HEK293 (cell line): ENCODE measurements at regions not wholly inside any gene's neighbourhood (a gene's known extent, or its start where the extent isn't known, plus 50 kb on each side); places are given as distances from the start of the nearest gene placed in this dataset.
A peak's percentile ranks its signal among the peaks of the same experiment; 100 is the strongest.

ENCODE experiments used
- CTCF ChIA-PET: fragments of 350-600 bp; formaldehyde crosslinking; extraction: SDS; loops from one replicate; lab custom pipeline; 2021; ENCODE audit warnings: antibody characterized with exemption; lab: Yijun Ruan, JAX
- POLR2A ChIA-PET: fragments of 300-600 bp; formaldehyde crosslinking; extraction: SDS; loops from one replicate; lab custom pipeline; 2020; ENCODE audit warnings: antibody characterized with exemption, inconsistent platforms; lab: Yijun Ruan, JAX
- H3K27ac ChIP-seq: fragments of 200-500 bp; sonication (Bioruptor generic); 2 replicates; pipeline ENCODE4 v1.5.1; 2014; ENCODE audit warnings: low read depth, low read length, control low read depth, inconsistent platforms; ENCODE audit errors: extremely low read depth
- H3K36me3 ChIP-seq, 2 experiments: fragments of 200-500 bp in 1 of 2; sonication (Bioruptor generic) in 1 of 2; 1 replicate in 1 of 2; 2 replicates in 1 of 2; pipeline ENCODE4 v1.5.1; 2014 to 2017; ENCODE audit warnings: inconsistent platforms in 2 of 2, low read length in 2 of 2; ENCODE audit not compliant: control insufficient read depth in 2 of 2, insufficient read depth in 1 of 2
- H3K4me1 ChIP-seq: fragments of 200-500 bp; sonication (Bioruptor generic); 2 replicates; pipeline ENCODE4 v1.5.1; 2014; ENCODE audit warnings: mild to moderate bottlenecking, low read length, inconsistent platforms; ENCODE audit not compliant: control insufficient read depth, insufficient read depth
- H3K4me3 ChIP-seq: 2 replicates; pipeline ENCODE4 v1.5.1; 2011; ENCODE audit warnings: low read depth, mild to moderate bottlenecking, control low read depth, low read length, moderate library complexity
- H3K9me3 ChIP-seq: fragments of 200-500 bp; sonication (Bioruptor generic); 2 replicates; pipeline ENCODE4 v1.5.1; 2014; ENCODE audit warnings: low read depth, low read length, inconsistent platforms; ENCODE audit not compliant: control insufficient read depth, insufficient read depth
- BCL11B ChIP-seq: fragments of 450-650 bp; formaldehyde crosslinking; IDR thresholded peaks from 2 replicates; pipeline ENCODE4 v1.5.1; 2016; ENCODE audit warnings: low read depth, missing biosample characterization, missing genetic modification characterization
- PRDM2 ChIP-seq: fragments of 450-650 bp; formaldehyde crosslinking; IDR thresholded peaks from 2 replicates; pipeline ENCODE4 v1.5.1; 2016; ENCODE audit warnings: missing biosample characterization, missing genetic modification characterization, borderline replicate concordance
- PRDM4 ChIP-seq: fragments of 450-650 bp; formaldehyde crosslinking; IDR thresholded peaks from 2 replicates; pipeline ENCODE4 v1.5.1; 2017; ENCODE audit warnings: missing biosample characterization, missing genetic modification characterization
- ZBTB11 ChIP-seq: fragments of 450-650 bp; formaldehyde crosslinking; conservative IDR thresholded peaks from 2 replicates; pipeline ENCODE4 v1.5.1; 2016; ENCODE audit warnings: low read depth, missing biosample characterization, missing genetic modification characterization
- ZBTB21 ChIP-seq: fragments of 450-650 bp; formaldehyde crosslinking; IDR thresholded peaks from 2 replicates; pipeline ENCODE4 v1.5.1; 2017; ENCODE audit warnings: missing biosample characterization, missing genetic modification characterization
- ZBTB26 ChIP-seq: fragments of 450-650 bp; formaldehyde crosslinking; optimal IDR thresholded peaks from 2 replicates; pipeline ENCODE3; 2016; ENCODE audit warnings: missing biosample characterization, mild to moderate bottlenecking, missing genetic modification characterization
- ZNF112 ChIP-seq: fragments of 450-650 bp; formaldehyde crosslinking; IDR thresholded peaks from 2 replicates; pipeline ENCODE4 v1.5.0; 2017; ENCODE audit warnings: missing biosample characterization, missing genetic modification characterization
- ZNF221 ChIP-seq: fragments of 450-650 bp; formaldehyde crosslinking; IDR thresholded peaks from 2 replicates; pipeline ENCODE4 v1.5.1; 2017; ENCODE audit warnings: missing biosample characterization, missing genetic modification characterization, borderline replicate concordance
- ZNF324 ChIP-seq: fragments of 450-650 bp; formaldehyde crosslinking; IDR thresholded peaks from 2 replicates; pipeline ENCODE4 v1.5.1; 2016; ENCODE audit warnings: missing biosample characterization, missing genetic modification characterization
- ZNF335 ChIP-seq: fragments of 450-650 bp; formaldehyde crosslinking; conservative IDR thresholded peaks from 2 replicates; pipeline ENCODE4 v1.5.1; 2016; ENCODE audit warnings: missing biosample characterization, missing genetic modification characterization
- ZNF350 ChIP-seq: fragments of 450-650 bp; formaldehyde crosslinking; IDR thresholded peaks from 2 replicates; pipeline ENCODE4 v1.5.0; 2017; ENCODE audit warnings: missing biosample characterization, mild to moderate bottlenecking, missing genetic modification characterization
- ZNF391 ChIP-seq: fragments of 450-650 bp; formaldehyde crosslinking; IDR thresholded peaks from 2 replicates; pipeline ENCODE4 v1.5.1; 2016; ENCODE audit warnings: low read depth, missing biosample characterization, missing genetic modification characterization, borderline replicate concordance
- ZNF404 ChIP-seq: fragments of 450-650 bp; formaldehyde crosslinking; IDR thresholded peaks from 2 replicates; pipeline ENCODE4 v1.5.1; 2017; ENCODE audit warnings: missing biosample characterization, missing genetic modification characterization
- ZNF530 ChIP-seq: fragments of 450-650 bp; formaldehyde crosslinking; IDR thresholded peaks from 2 replicates; pipeline ENCODE4 v1.5.1; 2016; ENCODE audit warnings: low read depth, missing biosample characterization, missing genetic modification characterization
- ZNF777 ChIP-seq: fragments of 450-650 bp; formaldehyde crosslinking; IDR thresholded peaks from 2 replicates; pipeline ENCODE4 v1.5.1; 2017; ENCODE audit warnings: missing biosample characterization, missing genetic modification characterization, borderline replicate concordance
- ZSCAN4 ChIP-seq: fragments of 450-650 bp; formaldehyde crosslinking; IDR thresholded peaks from 2 replicates; pipeline ENCODE4 v1.5.1; 2017; ENCODE audit warnings: missing biosample characterization, missing genetic modification characterization

- Histone ChIP-seq H3K4me1 (peaks cover 13% of the 10 kb centered on the region), H3K36me3 (no peaks in the 10 kb centered on the region), H3K9me3 (no peaks in the 10 kb centered on the region), H3K4me3 (no peak overlapping the region), H3K27ac (no peak overlapping the region)
- CTCF ChIA-PET = no interaction called here
- TF ChIP-seq ZBTB26 (tag by site-specific recombination) (no peak), ZNF391 (tag by site-specific recombination) (no peak), ZNF324 (tag by site-specific recombination) (no peak), ZNF335 (tag by site-specific recombination) (no peak), ZBTB11 (no peak), BCL11B (tag by site-specific recombination) (no peak), ZNF530 (no peak), ZNF221 (tag by site-specific recombination) (no peak), ZNF112 (tag by site-specific recombination) (no peak), ZNF777 (no peak), ZNF350 (tag by site-specific recombination) (no peak), ZBTB21 (tag by site-specific recombination) (no peak), PRDM2 (tag by site-specific recombination) (no peak)
- POLR2A ChIA-PET = no interaction called here
Observed at GRCh38 chr10:31136386-31136785, 104.7 kb upstream of the ZNF438 start.

DNA sequence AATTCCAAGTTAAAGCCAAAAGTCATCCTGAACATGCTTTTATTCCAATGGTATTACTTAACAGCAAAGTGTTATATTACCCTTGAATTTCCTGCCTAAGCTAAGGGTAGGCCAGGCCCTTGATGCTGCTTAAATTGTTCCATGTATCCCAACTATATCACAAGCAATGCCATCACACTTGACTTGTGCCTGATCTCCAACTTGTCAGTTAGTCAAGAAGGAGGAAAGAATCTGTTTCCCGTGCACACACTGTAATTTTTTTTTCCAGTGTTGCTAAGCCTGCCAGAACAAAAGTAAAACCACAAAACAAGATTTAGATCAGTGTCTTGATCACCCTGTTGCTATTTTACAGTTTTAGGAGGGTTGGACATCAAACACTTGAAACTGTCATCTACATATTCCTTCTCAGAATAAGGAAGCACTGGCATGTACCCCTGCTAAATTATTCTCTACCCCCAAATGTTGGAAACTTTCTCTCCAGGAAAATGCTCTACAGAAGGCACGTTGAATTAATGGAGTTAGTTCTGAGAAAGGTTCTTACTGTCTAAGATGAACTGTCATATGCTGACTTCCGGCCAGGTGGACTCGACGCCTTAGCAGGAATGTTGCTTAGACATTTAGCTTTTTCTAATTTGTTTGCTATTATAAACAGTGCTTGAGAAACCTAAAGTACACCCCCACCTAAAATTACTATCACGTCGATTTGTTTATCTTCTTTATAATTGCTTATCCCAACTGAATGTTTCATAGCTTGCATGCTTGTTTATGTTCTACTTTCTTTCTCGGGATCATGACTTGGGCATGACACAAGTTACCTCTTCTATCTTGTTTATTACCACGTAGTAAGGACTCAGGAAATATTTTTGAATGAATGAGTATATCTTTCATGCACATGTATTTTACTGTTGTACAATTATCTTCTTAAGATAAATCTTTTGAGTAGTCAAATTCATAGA lies 105.5 kb upstream of the ZNF438 start:
- H3K4me1 ChIP-seq = peaks cover 13% of the 10 kb centered on the region
- H3K4me3 ChIP-seq = no peak overlapping the region
- no peak overlapping the region for H3K27ac ChIP-seq
- no peaks in the 10 kb centered on the region for H3K9me3 ChIP-seq
- peak; percentile 43; the same call in 1 of the 2 replicates for TF ChIP-seq PRDM4
- no peak for TF ChIP-seq ZNF404
- peak; percentile 29; the same call in 1 of the 2 replicates for TF ChIP-seq ZSCAN4
- CTCF ChIA-PET = no interaction called here
- H3K36me3 ChIP-seq = no peaks in the 10 kb centered on the region
- POLR2A ChIA-PET = no interaction called here
